ENCODE measurements at regions not wholly inside any gene's neighbourhood (a gene's known extent, or its start where the extent isn't known, plus 50 kb on each side); places are given as distances from the start of the nearest gene placed in this dataset.

- DNase-seq (ENCODE audit: low read depth): no peak
- no peak for TF ChIP-seq CTCF (conservative IDR thresholded peaks at IDR 0.05; ENCODE audit: low read depth, low read length)
These were observed 367.4 kb upstream of the TNRC6C start for GRCh38 chr17:77590951-77591735.

DNA sequence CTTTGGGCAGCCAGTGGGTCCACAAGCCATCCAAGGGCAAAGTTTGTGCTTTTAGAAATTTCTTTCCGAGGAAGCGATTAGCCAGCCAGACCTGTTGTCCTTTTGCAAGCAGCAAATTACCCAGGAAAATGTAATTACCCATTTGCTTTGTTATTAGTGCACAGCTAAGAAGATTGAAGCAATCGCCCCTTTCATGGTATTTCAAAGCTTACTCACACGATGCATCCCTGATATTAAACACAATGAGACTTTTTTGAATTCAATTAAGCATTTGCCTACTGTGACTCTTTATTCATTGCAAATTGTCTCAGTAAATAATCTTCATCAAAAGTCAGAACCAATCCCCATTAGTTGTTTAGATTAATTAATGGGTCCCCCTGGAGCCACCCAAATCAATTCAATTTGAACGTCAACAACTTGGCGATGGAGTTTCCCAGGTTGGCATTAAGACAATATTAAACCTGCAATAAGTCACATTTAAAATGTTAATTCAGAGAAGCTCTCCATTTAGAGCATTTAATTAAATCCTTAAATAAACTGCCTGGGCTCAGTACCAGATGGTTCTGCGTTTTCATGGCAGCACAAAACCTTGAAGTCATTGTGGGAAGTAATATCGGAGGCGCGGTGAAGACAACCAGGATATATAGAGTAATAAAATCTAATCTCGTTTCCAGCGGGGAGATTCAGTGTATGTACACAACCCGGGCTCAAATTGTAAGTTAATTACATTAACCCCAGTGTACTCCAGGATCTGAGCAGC is 366.2 kb upstream of the TNRC6C start:
- TF ChIP-seq CTCF (conservative IDR thresholded peaks at IDR 0.05; ENCODE audit: low read depth, low read length): no peak
- DNase-seq (ENCODE audit: low read depth): no peak
- no peak overlapping the region for H3K4me3 ChIP-seq (ENCODE audit: low read depth, low read length)

More at GRCh38 chr17:77590951-77591735, 367.4 kb upstream of the TNRC6C start:
- H3K4me3 ChIP-seq (ENCODE audit: low read depth, low read length): no peak overlapping the region

- DNase-seq (ENCODE audit: low read depth): no peak
- no peak overlapping the region for H3K4me3 ChIP-seq (ENCODE audit: low read depth, low read length)
- no peak for TF ChIP-seq CTCF (conservative IDR thresholded peaks at IDR 0.05; ENCODE audit: low read depth, low read length)
These were observed 365.4 kb upstream of the TNRC6C start for GRCh38 chr17:77593081-77593480.

DNA sequence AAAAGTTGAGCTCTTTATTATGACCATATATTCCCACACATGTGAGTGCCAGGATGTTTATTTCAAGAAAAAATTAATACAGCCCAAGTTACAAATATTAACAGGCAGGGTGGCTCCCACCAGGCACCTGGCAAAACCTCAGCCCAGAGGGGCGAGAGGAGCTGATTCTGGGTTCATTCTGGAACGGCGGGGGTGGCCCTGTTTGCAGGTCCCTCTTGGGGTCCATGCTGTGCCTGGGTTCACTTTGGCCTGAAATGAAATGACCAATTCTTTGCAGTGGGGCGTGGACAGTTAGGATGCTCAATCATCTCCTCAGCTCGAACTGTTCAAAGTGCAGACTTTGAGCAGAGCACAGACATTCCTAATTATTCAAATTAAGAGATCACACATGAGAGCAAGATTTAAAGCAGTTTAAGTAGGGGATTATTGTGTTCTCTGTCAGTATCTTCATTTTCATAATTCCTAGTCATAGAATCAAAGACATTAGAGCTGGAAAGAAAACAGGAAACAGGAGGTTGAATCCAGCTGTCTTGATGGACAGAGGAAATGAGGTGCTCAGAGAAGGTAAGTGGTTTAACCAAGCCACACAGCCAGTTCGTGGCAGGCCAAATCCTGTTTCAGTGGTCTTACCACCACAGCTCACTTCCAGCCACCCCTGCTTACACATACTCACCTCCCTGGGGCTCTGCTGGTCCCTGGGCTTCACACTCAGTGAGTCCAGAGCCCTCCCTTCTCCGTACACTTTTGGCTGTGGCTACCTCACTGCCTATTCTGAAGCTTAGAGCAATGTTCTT is 363.9 kb upstream of the TNRC6C start:
- no peak for TF ChIP-seq CTCF (conservative IDR thresholded peaks at IDR 0.05; ENCODE audit: low read depth, low read length)
- no peak for DNase-seq (ENCODE audit: low read depth)
- no peak overlapping the region for H3K4me3 ChIP-seq (ENCODE audit: low read depth, low read length)

GRCh38 chr17:77596491-77597417 is 361.7 kb upstream of the TNRC6C start:
- DNase-seq (ENCODE audit: low read depth): no peak
- no peak for TF ChIP-seq CTCF (conservative IDR thresholded peaks at IDR 0.05; ENCODE audit: low read depth, low read length)
- no peak overlapping the region for H3K4me3 ChIP-seq (ENCODE audit: low read depth, low read length)
